Activated CD4-positive, alpha-beta T cell treated with anti-CD3 and anti-CD28 coated beads, Interleukin-2, amount 10 ng/mL, durations not matched to agents 7 days and 5 days (primary cell): ENCODE measurements at regions not wholly inside any gene's neighbourhood (a gene's known extent, or its start where the extent isn't known, plus 50 kb on each side); places are given as distances from the start of the nearest gene placed in this dataset.
"Not testable (repeated sequence)": the region's sequence is repeated elsewhere in the genome, so short reads cannot be mapped to it uniquely, and the experiment has no call there.

Source experiments
- CTCF ChIA-PET: fragments of 350-600 bp; sonication (Branson Sonifier 250); formaldehyde crosslinking; loops from one replicate; lab custom pipeline; 2021; ENCODE audit warnings: antibody characterized with exemption; lab: Charles Lee
- POLR2A ChIA-PET: fragments of 350-600 bp; sonication (Branson Sonifier 250); formaldehyde crosslinking; loops from one replicate; lab custom pipeline; 2021; ENCODE audit warnings: antibody characterized with exemption; lab: Charles Lee
- DNase-seq: peaks from one replicate; pipeline ENCODE4 v3.0.0-alpha.2; 2020
- H3K27ac Mint-ChIP-seq: one replicate; pipeline ENCODE4 v1.8.0; 2021; ENCODE audit warnings: mild to moderate bottlenecking, moderate library complexity, mixed read lengths
- H3K27me3 Mint-ChIP-seq: one replicate; pipeline ENCODE4 v1.8.0; 2021; ENCODE audit warnings: mixed read lengths
- H3K36me3 Mint-ChIP-seq: one replicate; pipeline ENCODE4 v1.8.0; 2021; ENCODE audit warnings: low read depth, mixed read lengths
- H3K4me1 Mint-ChIP-seq: one replicate; pipeline ENCODE4 v1.8.0; 2021; ENCODE audit warnings: mixed read lengths
- H3K4me3 Mint-ChIP-seq: one replicate; pipeline ENCODE4 v1.8.0; 2021; ENCODE audit warnings: mild to moderate bottlenecking, moderate library complexity, mixed read lengths
- H3K9me3 Mint-ChIP-seq: one replicate; pipeline ENCODE4 v1.8.0; 2021; ENCODE audit warnings: mixed read lengths

DNA sequence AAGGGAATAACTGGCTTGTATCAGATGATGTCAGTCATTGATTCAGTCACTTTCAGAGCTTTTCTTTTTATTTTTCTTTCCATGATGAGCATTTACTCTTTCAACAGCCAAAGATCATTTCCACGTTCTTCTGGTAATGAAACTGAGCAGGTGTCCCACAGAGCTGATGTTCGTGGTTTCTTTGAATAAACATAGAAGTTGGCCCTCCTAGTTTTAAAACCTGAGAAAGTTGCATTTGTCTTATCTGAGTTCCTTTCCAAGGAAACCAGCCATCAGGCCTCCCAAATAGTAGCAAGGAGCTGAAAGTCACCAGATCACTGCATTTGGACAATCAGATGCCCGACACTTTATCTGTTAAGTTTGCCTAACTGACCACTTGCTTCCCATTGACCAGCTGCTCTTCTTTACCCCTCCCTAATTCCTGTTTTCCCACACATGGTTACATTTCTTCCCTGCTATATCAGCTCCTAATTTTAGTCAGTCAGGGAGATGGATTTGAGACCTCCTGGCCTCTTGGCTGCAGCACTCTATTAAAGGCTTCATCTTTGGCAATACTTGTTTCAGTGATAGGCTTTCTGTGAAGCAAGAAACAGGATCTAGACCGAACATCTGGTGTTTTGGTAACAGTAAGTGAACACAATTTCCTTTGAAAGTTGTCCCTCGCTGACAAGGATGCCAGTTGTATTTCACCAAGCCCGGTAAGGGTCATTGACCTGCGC, 420.8 kb downstream of the CHSY3 start:
- POLR2A ChIA-PET: interaction anchor here (0.6 kb wide), 1 partner anchor 774 kb away, joined by 4 read pairs; no protein-coding TSS in a partner anchor

DNA sequence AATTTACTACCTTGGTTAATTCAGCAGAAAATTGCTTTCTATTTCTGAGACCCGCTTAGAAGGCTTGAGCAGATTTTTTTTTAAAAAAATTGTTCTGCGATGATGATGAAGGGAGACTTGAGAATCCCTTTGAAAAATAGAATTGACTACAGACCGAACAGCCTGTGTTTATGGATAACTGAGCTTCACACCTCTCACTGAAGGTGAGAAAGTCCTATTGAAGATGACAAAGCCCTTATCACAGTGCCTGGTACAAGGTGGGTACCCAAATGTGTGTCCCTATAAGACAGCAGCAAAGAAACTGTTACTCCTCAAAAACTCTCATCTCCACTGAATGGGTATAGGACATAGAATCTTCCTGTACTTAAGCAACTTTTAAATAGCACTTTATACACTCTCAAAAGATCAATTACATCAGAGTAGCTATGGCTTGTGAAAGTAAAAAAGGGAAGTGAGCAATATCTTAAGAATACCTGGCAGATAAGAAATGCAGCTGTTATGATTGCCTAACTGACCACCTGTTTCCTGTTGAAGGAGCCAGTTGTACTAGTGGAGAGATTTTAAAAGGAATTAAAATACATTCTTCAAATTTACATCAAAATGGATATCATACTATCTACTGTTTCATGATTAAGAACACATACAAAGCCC, 419.7 kb downstream of the CHSY3 start:
- H3K36me3 Mint-ChIP-seq: no peaks in the 10 kb centered on the region
- DNase-seq: no peak
- POLR2A ChIA-PET: no interaction called here
- CTCF ChIA-PET: no interaction called here
- no peaks in the 10 kb centered on the region for H3K27me3 Mint-ChIP-seq
- no peaks in the 10 kb centered on the region for H3K9me3 Mint-ChIP-seq
- H3K4me3 Mint-ChIP-seq: no peak overlapping the region
- H3K4me1 Mint-ChIP-seq: no peaks in the 10 kb centered on the region
- no peak overlapping the region for H3K27ac Mint-ChIP-seq

More for the DNA sequence above, 420.8 kb downstream of the CHSY3 start:
- no peaks in the 10 kb centered on the region for H3K4me1 Mint-ChIP-seq
- no peaks in the 10 kb centered on the region for H3K36me3 Mint-ChIP-seq
- H3K4me3 Mint-ChIP-seq: no peak overlapping the region
- DNase-seq: no peak
- CTCF ChIA-PET: no interaction called here
- H3K27me3 Mint-ChIP-seq: no peaks in the 10 kb centered on the region
- no peak overlapping the region for H3K27ac Mint-ChIP-seq
- no peaks in the 10 kb centered on the region for H3K9me3 Mint-ChIP-seq

DNA sequence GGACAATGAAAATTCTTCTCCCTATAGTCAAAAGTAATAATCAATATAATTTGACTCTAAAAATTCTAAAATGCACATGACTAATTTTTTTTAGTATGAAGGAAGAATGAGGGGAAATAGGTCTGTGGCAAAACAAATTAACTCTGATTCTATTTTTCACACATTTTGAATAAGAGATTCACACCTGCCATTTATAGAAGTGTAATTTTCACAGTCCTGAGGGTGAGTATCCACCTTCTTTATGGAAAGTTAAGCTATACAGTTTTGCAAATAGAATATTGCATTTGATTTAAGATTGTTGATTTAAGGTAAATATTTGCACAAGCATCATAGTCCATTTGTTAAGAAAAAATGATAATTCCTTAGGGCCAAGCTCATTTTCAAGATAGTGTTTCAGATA, 417.7 kb downstream of the CHSY3 start:
- no peak overlapping the region for H3K27ac Mint-ChIP-seq
- no peaks in the 10 kb centered on the region for H3K27me3 Mint-ChIP-seq
- no peaks in the 10 kb centered on the region for H3K9me3 Mint-ChIP-seq
- ChIA-PET CTCF (no interaction called here), POLR2A (no interaction called here)
- no peak for DNase-seq
- H3K4me3 Mint-ChIP-seq: no peak overlapping the region
- no peaks in the 10 kb centered on the region for H3K36me3 Mint-ChIP-seq
- no peaks in the 10 kb centered on the region for H3K4me1 Mint-ChIP-seq

DNA sequence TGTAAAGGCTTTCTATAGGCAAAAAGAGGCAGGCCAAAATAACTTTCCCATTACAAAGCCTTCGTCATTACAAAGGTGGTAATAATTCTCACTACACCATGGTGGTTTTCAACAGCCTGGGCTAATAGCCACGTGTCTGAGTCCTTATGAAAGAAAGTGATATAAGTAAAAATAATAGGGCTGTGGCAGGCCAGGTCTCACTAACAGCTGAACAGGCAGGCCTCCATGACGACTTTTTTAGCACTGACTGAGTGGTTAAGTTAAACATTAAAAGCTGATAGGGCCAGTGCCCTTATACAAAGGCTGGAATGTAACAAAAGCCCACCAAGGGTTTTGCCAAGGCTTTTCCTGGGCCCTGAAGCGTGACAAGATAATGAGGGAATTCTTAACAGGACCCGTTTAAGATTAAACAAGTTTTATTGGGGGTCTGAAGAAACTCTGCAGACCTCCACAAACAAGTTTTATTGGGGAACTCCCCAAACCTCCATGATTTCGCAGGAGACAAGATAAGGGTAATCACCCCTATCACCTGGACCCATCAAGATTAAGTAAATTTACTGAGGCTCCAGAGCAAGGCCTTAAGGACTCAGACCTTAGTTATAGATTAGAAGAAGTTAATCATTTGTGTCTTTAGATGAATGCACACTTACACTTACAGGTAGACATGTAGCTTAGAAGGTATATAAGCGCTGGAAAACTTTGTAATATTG, 412.9 kb downstream of the CHSY3 start:
- no peak for DNase-seq
- H3K27ac Mint-ChIP-seq: no peak overlapping the region
- CTCF ChIA-PET: interaction anchor here (0.5 to 1.0 kb wide), 2 partner anchors 27 to 59 kb away, joined by 3 to 4 read pairs; no protein-coding TSS in a partner anchor
- H3K36me3 Mint-ChIP-seq: no peaks in the 10 kb centered on the region
- POLR2A ChIA-PET: no interaction called here
- no peak overlapping the region for H3K4me3 Mint-ChIP-seq
- H3K4me1 Mint-ChIP-seq: no peaks in the 10 kb centered on the region
- peaks cover 2% of the 10 kb centered on the region for H3K9me3 Mint-ChIP-seq
- no peaks in the 10 kb centered on the region for H3K27me3 Mint-ChIP-seq

DNA sequence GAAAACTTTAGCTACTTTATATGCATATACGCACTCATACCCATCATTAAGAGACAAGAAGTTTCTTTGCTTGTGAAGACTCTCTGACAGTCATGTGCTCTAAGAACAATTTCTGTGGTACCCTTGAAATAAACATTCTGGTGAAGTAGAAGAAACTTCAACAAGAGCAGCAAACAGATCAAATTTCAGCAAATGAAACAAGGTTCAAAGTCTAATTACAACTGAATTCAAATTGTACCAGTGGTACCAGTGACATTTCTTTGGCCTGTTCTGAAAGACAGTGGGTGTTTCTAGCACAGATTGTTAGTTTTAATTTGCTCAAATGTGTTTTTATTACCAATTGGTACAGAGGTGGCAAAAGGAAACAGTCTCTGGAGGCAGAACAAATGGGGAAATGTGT, 391.0 kb downstream of the CHSY3 start:
- DNase-seq: no peak
- H3K27ac Mint-ChIP-seq: no peak overlapping the region
- CTCF ChIA-PET: no interaction called here

DNA sequence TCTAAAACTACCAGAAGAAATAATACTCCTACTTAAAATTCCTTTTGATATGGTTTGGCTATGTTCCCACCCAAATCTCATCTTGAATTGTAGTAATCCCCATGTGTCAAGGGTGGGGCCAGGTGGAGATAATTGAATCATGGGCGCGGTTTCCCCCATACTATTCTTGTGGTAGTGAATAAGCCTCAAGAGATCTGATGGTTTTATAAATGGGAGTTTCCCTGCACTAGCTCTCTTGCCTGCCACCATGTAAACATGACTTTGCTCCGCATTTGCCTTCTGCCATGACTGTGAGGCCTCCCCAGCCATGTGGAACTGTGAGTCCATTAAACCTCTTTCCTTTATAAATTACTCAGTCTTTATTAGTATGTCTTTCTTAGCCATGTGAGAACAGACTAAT, 390.5 kb downstream of the CHSY3 start:
- POLR2A ChIA-PET, H3K36me3 Mint-ChIP-seq, H3K27me3 Mint-ChIP-seq, H3K4me1 Mint-ChIP-seq, CTCF ChIA-PET, H3K9me3 Mint-ChIP-seq, H3K4me3 Mint-ChIP-seq, H3K27ac Mint-ChIP-seq, DNase-seq: not testable (repeated sequence)

More for the DNA sequence above, 391.0 kb downstream of the CHSY3 start:
- Mint-ChIP-seq H3K36me3 (no peaks in the 10 kb centered on the region), H3K27me3 (no peaks in the 10 kb centered on the region), H3K4me3 (no peak overlapping the region), H3K4me1 (no peaks in the 10 kb centered on the region), H3K9me3 (no peaks in the 10 kb centered on the region)
- POLR2A ChIA-PET: no interaction called here

DNA sequence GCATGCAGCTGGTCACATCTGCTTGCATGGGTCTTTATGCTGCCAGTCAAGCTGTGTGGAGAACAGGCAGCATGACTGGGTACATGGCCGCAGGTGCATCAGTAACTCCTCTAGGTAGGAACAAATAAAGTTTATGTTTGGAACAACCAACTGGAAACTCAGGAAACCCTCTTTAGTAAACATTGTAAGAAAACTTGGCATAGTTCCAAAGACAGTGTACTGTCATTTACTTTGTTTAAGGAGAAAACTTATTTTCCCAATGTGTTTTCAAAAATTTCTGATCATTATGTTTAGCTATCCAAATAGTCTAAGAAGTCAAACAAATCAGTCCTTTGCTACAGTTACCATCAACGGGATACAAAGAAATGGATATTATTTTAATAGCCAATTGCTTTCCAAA, 386.0 kb downstream of the CHSY3 start:
- no peak for DNase-seq
- Mint-ChIP-seq H3K27ac (no peak overlapping the region), H3K4me1 (no peaks in the 10 kb centered on the region), H3K9me3 (no peaks in the 10 kb centered on the region), H3K4me3 (no peak overlapping the region), H3K27me3 (no peaks in the 10 kb centered on the region), H3K36me3 (no peaks in the 10 kb centered on the region)
- ChIA-PET CTCF (no interaction called here), POLR2A (no interaction called here)

DNA sequence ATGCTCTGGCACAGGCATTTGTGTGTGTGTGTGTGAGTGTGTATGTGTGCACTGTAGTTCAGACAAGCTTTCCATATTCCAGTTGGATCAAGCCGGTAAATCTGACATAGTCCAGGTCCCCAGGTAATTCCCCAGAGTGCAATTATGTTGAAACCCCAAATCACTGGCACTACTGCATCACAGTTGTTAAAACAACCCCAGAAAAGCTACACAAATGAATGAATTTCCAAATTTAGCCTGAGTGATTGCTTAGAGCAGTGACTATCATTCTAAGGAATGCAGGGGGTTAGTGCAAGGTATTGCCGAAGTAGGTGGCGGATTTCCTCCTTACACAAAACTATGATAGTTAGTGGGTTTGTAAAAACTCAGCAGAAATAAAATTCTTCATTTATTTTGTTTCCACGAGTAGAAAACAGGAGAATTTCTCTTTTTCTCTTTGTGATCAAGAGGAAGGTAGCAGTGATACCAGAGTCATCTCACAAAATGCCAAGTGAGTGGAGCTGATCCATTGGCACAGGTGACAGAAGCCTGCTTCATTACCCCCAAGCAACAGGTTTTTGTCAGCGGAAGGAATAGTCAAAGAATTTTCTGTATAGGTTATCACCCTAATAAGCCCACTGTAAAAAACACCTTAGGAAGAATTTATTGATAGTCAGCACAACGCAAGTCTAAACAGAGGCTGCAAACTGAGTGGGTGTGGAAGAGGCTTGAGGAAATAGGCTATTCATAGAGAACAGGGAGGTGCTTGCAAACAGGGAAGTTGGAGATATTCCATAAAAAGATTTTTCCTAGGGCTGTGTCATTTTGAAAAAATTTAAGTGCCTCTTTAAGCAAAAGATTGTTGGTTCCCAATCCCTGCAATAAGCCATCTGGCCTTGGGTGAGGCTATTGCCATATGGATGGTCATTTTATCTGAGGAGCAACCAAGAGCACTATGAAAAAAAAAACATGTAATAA, 385.1 kb downstream of the CHSY3 start:
- Mint-ChIP-seq H3K36me3 (no peaks in the 10 kb centered on the region), H3K4me3 (no peak overlapping the region), H3K27me3 (no peaks in the 10 kb centered on the region), H3K4me1 (no peaks in the 10 kb centered on the region), H3K27ac (no peak overlapping the region), H3K9me3 (no peaks in the 10 kb centered on the region)
- ChIA-PET POLR2A (no interaction called here), CTCF (no interaction called here)
- no peak for DNase-seq

DNA sequence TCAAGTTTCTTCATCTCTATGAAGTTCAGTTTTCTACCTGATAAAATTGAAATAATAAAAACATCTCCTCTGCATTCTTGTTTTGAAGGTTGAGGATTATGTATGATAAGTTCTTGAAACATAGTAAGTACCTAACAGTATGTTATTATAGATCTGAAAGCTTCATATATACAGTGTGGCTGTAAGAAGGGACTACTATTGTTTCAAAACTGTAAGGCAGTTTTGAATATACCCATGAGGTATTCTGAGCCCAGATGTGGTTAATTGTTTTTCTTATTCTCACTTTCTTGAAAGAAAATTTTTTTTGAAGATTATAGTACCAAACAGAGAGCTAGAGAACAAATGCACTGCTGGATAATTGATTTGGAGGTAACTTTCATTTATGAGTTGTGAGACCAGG, 383.2 kb downstream of the CHSY3 start:
- Mint-ChIP-seq H3K27ac (no peak overlapping the region), H3K4me3 (no peak overlapping the region), H3K9me3 (no peaks in the 10 kb centered on the region), H3K4me1 (no peaks in the 10 kb centered on the region), H3K36me3 (no peaks in the 10 kb centered on the region), H3K27me3 (no peaks in the 10 kb centered on the region)
- ChIA-PET POLR2A (no interaction called here), CTCF (no interaction called here)
- DNase-seq: no peak

DNA sequence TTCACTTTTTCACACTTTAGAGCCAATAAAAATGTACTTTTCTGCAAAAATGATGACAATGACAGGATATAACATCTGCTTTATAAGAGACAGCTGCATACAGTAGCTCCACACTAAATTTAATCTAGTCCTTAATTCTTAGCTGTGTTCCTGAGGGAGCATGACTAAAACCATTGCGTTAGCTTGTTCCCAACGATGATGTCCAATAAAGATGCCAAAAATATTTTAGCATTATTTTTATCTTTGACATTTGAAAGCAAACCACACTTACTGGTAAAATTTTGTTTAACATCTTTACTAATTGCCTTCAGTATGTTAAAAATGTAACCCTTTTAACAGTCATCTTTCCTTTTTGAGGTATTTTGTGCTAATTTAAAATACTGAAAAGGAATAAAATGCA, 382.7 kb downstream of the CHSY3 start:
- no peak overlapping the region for H3K4me3 Mint-ChIP-seq
- no peak overlapping the region for H3K27ac Mint-ChIP-seq
- H3K9me3 Mint-ChIP-seq: no peaks in the 10 kb centered on the region
- H3K36me3 Mint-ChIP-seq: no peaks in the 10 kb centered on the region
- ChIA-PET CTCF (no interaction called here), POLR2A (no interaction called here)
- no peak for DNase-seq
- H3K4me1 Mint-ChIP-seq: no peaks in the 10 kb centered on the region
- H3K27me3 Mint-ChIP-seq: no peaks in the 10 kb centered on the region

DNA sequence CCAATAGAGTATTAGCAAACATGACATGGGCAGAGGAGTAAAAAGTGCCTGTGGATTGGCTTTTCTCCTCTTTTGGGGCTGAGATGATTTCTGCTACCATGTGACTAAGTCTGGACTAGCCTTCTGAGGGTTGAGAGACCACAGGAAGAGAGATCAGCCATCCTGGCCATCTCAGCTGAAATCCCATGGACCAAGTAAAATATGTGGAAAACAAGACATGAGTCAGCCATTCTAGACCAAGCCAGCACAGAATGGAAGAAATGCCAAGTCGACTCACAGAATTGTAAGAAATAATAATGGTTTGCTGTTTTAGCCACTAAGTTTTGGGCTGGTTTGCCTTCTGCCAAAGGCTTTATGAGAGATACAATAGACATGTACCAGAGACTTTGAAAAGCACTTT, 377.8 kb downstream of the CHSY3 start:
- DNase-seq: no peak
- no peaks in the 10 kb centered on the region for H3K27me3 Mint-ChIP-seq
- no peak overlapping the region for H3K27ac Mint-ChIP-seq
- no peaks in the 10 kb centered on the region for H3K9me3 Mint-ChIP-seq
- POLR2A ChIA-PET: no interaction called here
- CTCF ChIA-PET: no interaction called here
- no peaks in the 10 kb centered on the region for H3K4me1 Mint-ChIP-seq
- no peak overlapping the region for H3K4me3 Mint-ChIP-seq
- no peaks in the 10 kb centered on the region for H3K36me3 Mint-ChIP-seq

DNA sequence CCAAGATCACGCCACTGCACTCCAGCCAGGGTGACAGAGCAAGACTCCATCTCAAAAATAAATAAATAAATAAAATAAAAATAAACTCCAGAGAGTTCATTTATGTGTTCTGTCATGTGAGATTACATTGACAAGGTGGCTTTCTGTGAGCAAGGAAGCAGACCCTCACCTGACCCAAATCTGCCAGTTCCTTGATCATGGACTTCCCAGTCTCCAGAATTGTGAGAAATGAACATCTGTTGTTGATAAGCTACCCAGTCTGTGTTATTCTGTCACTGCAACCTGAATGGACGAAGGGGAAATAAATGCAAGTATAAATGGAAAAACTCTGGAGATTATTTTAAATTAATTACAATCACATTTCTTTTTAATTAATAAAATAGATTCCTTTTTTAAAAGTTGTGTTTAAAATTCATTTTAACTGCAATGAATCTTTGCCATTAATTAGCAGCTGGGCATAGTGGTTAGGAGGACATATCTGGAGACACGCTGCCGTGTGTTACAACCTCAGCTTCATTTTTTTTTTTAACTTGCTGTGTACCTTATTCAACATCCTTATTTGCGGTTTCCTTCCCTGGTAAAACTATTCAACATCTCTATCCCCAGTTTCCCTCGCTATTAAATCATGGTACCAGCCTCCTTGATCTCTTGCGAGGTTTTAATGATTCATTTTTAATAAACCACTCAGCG, 376.4 kb downstream of the CHSY3 start:
- Mint-ChIP-seq H3K4me1 (no peaks in the 10 kb centered on the region), H3K36me3 (no peaks in the 10 kb centered on the region), H3K27me3 (no peaks in the 10 kb centered on the region), H3K4me3 (no peak overlapping the region), H3K9me3 (no peaks in the 10 kb centered on the region), H3K27ac (no peak overlapping the region)
- CTCF ChIA-PET: no interaction called here
- POLR2A ChIA-PET: no interaction called here
- no peak for DNase-seq
